HepG2 (cell line): ENCODE measurements at regions not wholly inside any gene's neighbourhood (a gene's known extent, or its start where the extent isn't known, plus 50 kb on each side); places are given as distances from the start of the nearest gene placed in this dataset.

ENCODE experiments used
- ATAC-seq: fragments of 200-7000 bp; cut with Tn5 transposase; 3 replicates; pipeline ENCODE4 v1.9.1; 2020; ENCODE audit warnings: mild to moderate bottlenecking, moderate library complexity
- BruUV-seq: library from RNA; stranded (reverse); fragments of 400-500 nt; replicated peaks from 2 replicates; lab custom pipeline; 2021; lab: Mats Ljungman, UMichigan
- CTCF ChIA-PET: fragments of 300-600 bp; formaldehyde crosslinking; extraction: SDS; loops from one replicate; lab custom pipeline; 2021; ENCODE audit warnings: low total read pairs, inconsistent platforms, low intra/inter-chr PET ratio; lab: Yijun Ruan, JAX
- POLR2A ChIA-PET: fragments of 350-600 bp; sonication (Branson Sonifier 250); formaldehyde crosslinking; loops from one replicate; lab custom pipeline; 2020; ENCODE audit warnings: antibody characterized with exemption, inconsistent platforms; lab: Yijun Ruan, JAX
- DNase-seq: peaks from one replicate; pipeline ENCODE4 v3.0.0-alpha.2; 2015; ENCODE audit warnings: low spot score
- FAIRE-seq: peaks from 3 replicates; lab custom pipeline; 2011; peaks lifted over from hg19 to GRCh38; lab: Jason Lieb, UNC
- H2AFZ ChIP-seq: one replicate; pipeline ENCODE4 v1.6.1; 2011; ENCODE audit warnings: low read length, inconsistent platforms
- H3K27ac ChIP-seq: fragments of 300-600 bp; 3 replicates; pipeline ENCODE4 v1.8.0; 2011; ENCODE audit warnings: mixed run types, mild to moderate bottlenecking, mixed read lengths, low read length, inconsistent platforms; ENCODE audit not compliant: insufficient read depth; ENCODE audit errors: extremely low read length
- H3K27me3 ChIP-seq, 2 experiments: fragments of 200-600 bp in 1 of 2; 2 replicates in 1 of 2; 3 replicates in 1 of 2; pipeline versions ENCODE4 v1.6.0 to v1.8.0; 2011; ENCODE audit warnings: low read length in 2 of 2, mild to moderate bottlenecking in 2 of 2, moderate library complexity in 2 of 2, inconsistent platforms in 1 of 2; ENCODE audit not compliant: insufficient read depth in 2 of 2, control insufficient read depth in 1 of 2
- H3K36me3 ChIP-seq, 2 experiments: fragments of 200-600 bp in 1 of 2; replicated peaks in 1 of 2; 2 replicates in 1 of 2; 3 replicates in 1 of 2; pipeline versions ENCODE4 v1.5.1 to v1.8.0; 2011; ENCODE audit warnings: low read length in 2 of 2, inconsistent platforms in 1 of 2; ENCODE audit not compliant: insufficient read depth in 2 of 2, control insufficient read depth in 1 of 2
- H3K4me1 ChIP-seq: 2 replicates; pipeline ENCODE4 v1.5.1; 2012; ENCODE audit warnings: low read length, inconsistent platforms; ENCODE audit not compliant: insufficient read depth
- H3K4me2 ChIP-seq: 2 replicates; pipeline ENCODE4 v1.6.0; 2011; ENCODE audit warnings: low read depth, low read length, inconsistent platforms
- H3K4me3 ChIP-seq, 3 experiments: fragments of 200-600 bp in 1 of 3; sonication (generic), shearing (Covaris generic) in 1 of 3; replicated peaks in 1 of 3; 2 replicates each; pipeline ENCODE4 v1.5.1; 2011 to 2016; ENCODE audit warnings: low read length in 3 of 3, inconsistent platforms in 2 of 3, low read depth in 2 of 3, mild to moderate bottlenecking in 2 of 3, control low read depth in 1 of 3, mixed read lengths in 1 of 3; ENCODE audit not compliant: insufficient read depth in 1 of 3
- H3K79me2 ChIP-seq: one replicate; pipeline ENCODE4 v1.6.1; 2011; ENCODE audit warnings: low read length, inconsistent platforms; ENCODE audit not compliant: insufficient read depth
- H3K9ac ChIP-seq: 2 replicates; pipeline ENCODE4 v1.6.0; 2011; ENCODE audit warnings: mild to moderate bottlenecking, low read depth, low read length, inconsistent platforms; ENCODE audit not compliant: insufficient read depth
- H3K9me3 ChIP-seq: 2 replicates; pipeline ENCODE4 v1.5.1; 2012; ENCODE audit warnings: mild to moderate bottlenecking, low read length
- H4K20me1 ChIP-seq: 2 replicates; pipeline ENCODE4 v1.6.0; 2011; ENCODE audit warnings: inconsistent platforms, mild to moderate bottlenecking, low read length, moderate library complexity; ENCODE audit not compliant: insufficient read depth
- AGO1 ChIP-seq: fragments of 200-400 bp; formaldehyde crosslinking; IDR thresholded peaks from 2 replicates; pipeline ENCODE4 v1.6.1; 2017; ENCODE audit warnings: mild to moderate bottlenecking, low read depth, low read length, moderate library complexity; ENCODE audit not compliant: poor library complexity, severe bottlenecking
- ATF2 ChIP-seq: sonication (generic); formaldehyde crosslinking; IDR thresholded peaks from 2 replicates; pipeline ENCODE4 v1.4.0; 2020; ENCODE audit warnings: missing genetic modification reagents
- GLI4 ChIP-seq: sonication (generic); formaldehyde crosslinking; IDR thresholded peaks from 2 replicates; pipeline ENCODE4 v1.5.1; 2020; ENCODE audit warnings: missing genetic modification reagents, mild to moderate bottlenecking, moderate library complexity, borderline replicate concordance
- HNF4G ChIP-seq, 2 experiments: sonication (generic) in 1 of 2; formaldehyde crosslinking in 1 of 2; IDR thresholded peaks; 2 replicates each; pipeline versions ENCODE4 v1.4.0 to v1.6.1; 2011 to 2020; ENCODE audit warnings: borderline replicate concordance in 2 of 2, low read depth in 2 of 2, mild to moderate bottlenecking in 2 of 2, low read length in 1 of 2, missing genetic modification reagents in 1 of 2, moderate library complexity in 1 of 2
- KAT8 ChIP-seq: IDR thresholded peaks from 2 replicates; pipeline ENCODE4 v1.6.1; 2016; ENCODE audit warnings: missing genetic modification reagents, missing compliant biosample characterization
- MAFK ChIP-seq, 2 experiments: IDR thresholded peaks in 1 of 2; conservative IDR thresholded peaks in 1 of 2; 2 replicates each; pipeline ENCODE4 v1.6.1; 2011; ENCODE audit warnings: improper control_type of control experiment in 2 of 2, low read length in 2 of 2
- MAZ ChIP-seq, 2 experiments: sonication (generic) in 1 of 2; formaldehyde crosslinking in 1 of 2; IDR thresholded peaks; 2 replicates each; pipeline versions ENCODE4 v1.5.0 to v1.6.1; 2012 to 2020; ENCODE audit warnings: low read depth in 2 of 2, mild to moderate bottlenecking in 2 of 2, borderline replicate concordance in 1 of 2, improper control_type of control experiment in 1 of 2, low read length in 1 of 2, missing genetic modification reagents in 1 of 2, moderate library complexity in 1 of 2
- MTA3 ChIP-seq: sonication (generic); formaldehyde crosslinking; IDR thresholded peaks from 2 replicates; pipeline ENCODE4 v1.4.0; 2020; ENCODE audit warnings: missing genetic modification reagents
- MTERF4 ChIP-seq: sonication (generic); formaldehyde crosslinking; IDR thresholded peaks from 2 replicates; pipeline ENCODE4 v1.8.0; 2023; ENCODE audit warnings: mild to moderate bottlenecking, missing genetic modification reagents
- NFE2L2 ChIP-seq: fragments of 150-350 bp; IDR thresholded peaks from 2 replicates; pipeline ENCODE4 v1.6.1; 2014; ENCODE audit warnings: low read length
- TERF1 ChIP-seq: sonication (generic); formaldehyde crosslinking; IDR thresholded peaks from 2 replicates; pipeline ENCODE4 v1.8.0; 2022; ENCODE audit warnings: mild to moderate bottlenecking, missing genetic modification reagents, moderate library complexity
- ZBTB20 ChIP-seq: sonication (generic); formaldehyde crosslinking; IDR thresholded peaks from 2 replicates; pipeline ENCODE4 v1.8.1; 2023; ENCODE audit warnings: missing genetic modification reagents, low read depth, mild to moderate bottlenecking, borderline replicate concordance
- ZBTB34 ChIP-seq: sonication (generic); formaldehyde crosslinking; IDR thresholded peaks from 2 replicates; pipeline ENCODE4 v1.8.0; 2022; ENCODE audit warnings: mild to moderate bottlenecking, missing genetic modification reagents
- ZNF138 ChIP-seq: sonication (generic); formaldehyde crosslinking; IDR thresholded peaks from 2 replicates; pipeline ENCODE4 v1.5.0; 2020; ENCODE audit warnings: mild to moderate bottlenecking, low read depth, missing genetic modification reagents
- ZNF362 ChIP-seq: sonication (generic); formaldehyde crosslinking; IDR thresholded peaks from 2 replicates; pipeline ENCODE4 v1.4.0; 2020; ENCODE audit warnings: missing genetic modification reagents, mild to moderate bottlenecking, borderline replicate concordance
- ZNF432 ChIP-seq: sonication (generic); formaldehyde crosslinking; IDR thresholded peaks from 2 replicates; pipeline ENCODE4 v1.5.0; 2020; ENCODE audit warnings: missing genetic modification reagents, mild to moderate bottlenecking, borderline replicate concordance
- ZSCAN25 ChIP-seq: sonication (generic); formaldehyde crosslinking; IDR thresholded peaks from 2 replicates; pipeline ENCODE4 v1.8.0; 2022; ENCODE audit warnings: mild to moderate bottlenecking, missing genetic modification reagents
- WGBS: methylation state at CpG from one replicate; pipeline ENCODE4 v1.1.6; 2017; ENCODE audit warnings: low lambda C conversion rate; 5-methylcytosine and 5-hydroxymethylcytosine counted together
- in situ Hi-C: cut with HindIII; loops from 2 replicates; pipeline ENCODE4 v1.10.0; 2017; ENCODE audit warnings: low pct_unique_long_range_greater_than_20kb; ENCODE audit not compliant: extremely low pct_ligation_motif_present
- intact Hi-C: fragments of 100-400 bp; cut with micrococcal nuclease; formaldehyde crosslinking; loops from one replicate; pipeline ENCODE4 v1.10.0; 2022; ENCODE audit not compliant: unreplicated experiment

GRCh38 chr10:55766212-55766611 is 594.8 kb downstream of the ZWINT start (continued):
- no peak for TF ChIP-seq MAZ (IDR thresholded peaks at IDR 0.05; ENCODE audit: borderline replicate concordance, low read depth, low read length)
- no peak for TF ChIP-seq MAZ (CRISPR knock-in tag; IDR thresholded peaks at IDR 0.05; ENCODE audit: low read depth)
- no peak for TF ChIP-seq MTERF4 (CRISPR knock-in tag)
- TF ChIP-seq ZBTB20 (CRISPR knock-in tag) = no peak
- TF ChIP-seq ZNF432 (CRISPR knock-in tag) = no peak
- no peak for TF ChIP-seq AGO1
- TF ChIP-seq ZSCAN25 (CRISPR knock-in tag) = no peak
- TF ChIP-seq ZNF362 (CRISPR knock-in tag) = no peak
- no peak for TF ChIP-seq HNF4G (IDR thresholded peaks at IDR 0.05; ENCODE audit: borderline replicate concordance, low read depth, low read length)
- TF ChIP-seq HNF4G (CRISPR knock-in tag; IDR thresholded peaks at IDR 0.05; ENCODE audit: borderline replicate concordance, low read depth) = no peak
- TF ChIP-seq ZNF138 (CRISPR knock-in tag) = no peak
- TF ChIP-seq, all 625 proteins: peak for 0

- no peak overlapping the region for H3K4me3 ChIP-seq
- H3K4me1 ChIP-seq = no peaks in the 10 kb centered on the region
- H3K9ac ChIP-seq = no peak overlapping the region
- H2AFZ ChIP-seq = no peak overlapping the region
- FAIRE-seq (no peak), ATAC-seq (no peak), DNase-seq (no peak)
- in situ Hi-C loops (no loop called here), intact Hi-C loops (no loop called here)
- H3K9me3 ChIP-seq = no peaks in the 10 kb centered on the region
- POLR2A ChIA-PET = no interaction called here
- CTCF ChIA-PET = no interaction called here
- no peaks in the 10 kb centered on the region for H4K20me1 ChIP-seq
- H3K27me3 ChIP-seq = no peaks in the 10 kb centered on the region
- H3K79me2 ChIP-seq = no peaks in the 10 kb centered on the region
- H3K36me3 ChIP-seq = no peaks in the 10 kb centered on the region
- BruUV-seq = no TSS peak
- H3K27ac ChIP-seq = no peak overlapping the region
- 43% methylated on average over 2 of the region's 2 CpGs for WGBS
- H3K4me2 ChIP-seq = no peak overlapping the region
- TF ChIP-seq TERF1 (CRISPR knock-in tag) (no peak), MAFK (conservative IDR thresholded peaks at IDR 0.05 in 1 of 2, IDR thresholded peaks at IDR 0.05 in 1 of 2; ENCODE audit: low read length in 2 of 2) (no peak), ATF2 (CRISPR knock-in tag) (no peak), MTA3 (no peak), NFE2L2 (no peak), KAT8 (CRISPR knock-in tag) (no peak), ZBTB34 (CRISPR knock-in tag) (no peak), GLI4 (CRISPR knock-in tag) (no peak)
Measured at GRCh38 chr10:55750458-55750857, 610.6 kb downstream of the ZWINT start.
